ENCODE measurements at regions not wholly inside any gene's neighbourhood (a gene's known extent, or its start where the extent isn't known, plus 50 kb on each side); places are given as distances from the start of the nearest gene placed in this dataset.

- intact Hi-C loops (cut with DNase I): no loop called here
- DNase-seq: no peak
- no peak overlapping the region for H3K4me3 ChIP-seq
- no peaks in the 10 kb centered on the region for H3K9me3 ChIP-seq
- H3K4me1 ChIP-seq: no peaks in the 10 kb centered on the region
- no peak for TF ChIP-seq CTCF (IDR thresholded peaks at IDR 0.05)
- no peaks in the 10 kb centered on the region for H3K36me3 ChIP-seq
- H3K27ac ChIP-seq: no peak overlapping the region
- no peaks in the 10 kb centered on the region for H3K27me3 ChIP-seq
- no peak for ATAC-seq
Observed at GRCh38 chr7:135817583-135817982, 69.0 kb upstream of the FAM180A start.

GRCh38 chr7:135815033-135815432 lies 66.4 kb upstream of the FAM180A start:
- Histone ChIP-seq H3K4me1 (no peaks in the 10 kb centered on the region), H3K27me3 (no peaks in the 10 kb centered on the region), H3K9me3 (no peaks in the 10 kb centered on the region), H3K36me3 (no peaks in the 10 kb centered on the region), H3K27ac (no peak overlapping the region), H3K4me3 (no peak overlapping the region)
- intact Hi-C loops (cut with DNase I): no loop called here
- DNase-seq (no peak), ATAC-seq (no peak)
- TF ChIP-seq CTCF (IDR thresholded peaks at IDR 0.05): no peak

GRCh38 chr7:135812148-135812547 lies 63.5 kb upstream of the FAM180A start:
- no peaks in the 10 kb centered on the region for H3K27me3 ChIP-seq
- intact Hi-C loops (cut with DNase I): no loop called here
- no peak overlapping the region for H3K4me3 ChIP-seq
- no peak for TF ChIP-seq CTCF (IDR thresholded peaks at IDR 0.05)
- no peak overlapping the region for H3K27ac ChIP-seq
- H3K9me3 ChIP-seq: no peaks in the 10 kb centered on the region
- H3K4me1 ChIP-seq: peaks cover 0 to 6% of the 10 kb centered on the region in 2 donors
- DNase-seq (no peak), ATAC-seq (no peak)
- H3K36me3 ChIP-seq: no peaks in the 10 kb centered on the region

- no peak for DNase-seq
- no peak overlapping the region for H3K4me3 ChIP-seq
- H3K27ac ChIP-seq: no peak overlapping the region
- intact Hi-C loops (cut with DNase I): no loop called here
- H3K9me3 ChIP-seq: no peaks in the 10 kb centered on the region
- no peaks in the 10 kb centered on the region for H3K36me3 ChIP-seq
- no peak for ATAC-seq
- no peak for TF ChIP-seq CTCF (IDR thresholded peaks at IDR 0.05)
- H3K27me3 ChIP-seq: no peaks in the 10 kb centered on the region
- peaks cover 0 to 6% of the 10 kb centered on the region in 2 donors for H3K4me1 ChIP-seq
Observed at GRCh38 chr7:135811506-135811905, 62.9 kb upstream of the FAM180A start.

- Histone ChIP-seq H3K4me3 (no peak overlapping the region), H3K27me3 (no peaks in the 10 kb centered on the region), H3K27ac (no peak overlapping the region), H3K9me3 (no peaks in the 10 kb centered on the region), H3K36me3 (no peaks in the 10 kb centered on the region), H3K4me1 (peaks cover 0 to 6% of the 10 kb centered on the region in 2 donors)
- DNase-seq: no peak
- no peak for ATAC-seq
- intact Hi-C loops (cut with DNase I): loop anchor here in 1 of 2 donors (10.0 kb wide), 1 partner anchor 197 kb away; no protein-coding TSS in a partner anchor
- TF ChIP-seq CTCF (IDR thresholded peaks at IDR 0.05): no peak
Observed at GRCh38 chr7:135808206-135808605, 59.6 kb upstream of the FAM180A start.
